Dedifferentiated amniotic fluid mesenchymal stem cell (primary cell): ENCODE measurements at regions not wholly inside any gene's neighbourhood (a gene's known extent, or its start where the extent isn't known, plus 50 kb on each side); places are given as distances from the start of the nearest gene placed in this dataset.

Source experiments
- DNase-seq: peaks from one replicate; pipeline ENCODE4 v3.0.0-alpha.2; 2016; ENCODE audit errors: extremely low spot score

- no peak for DNase-seq
Observed at GRCh38 chr4:3364634-3365314, 72.0 kb downstream of the RGS12 start.

GRCh38 chr4:3365326-3365725, 72.5 kb downstream of the RGS12 start:
- DNase-seq = no peak

- no peak for DNase-seq
Observed at GRCh38 chr4:3365871-3366842, 73.3 kb downstream of the RGS12 start.

GRCh38 chr4:3366893-3367775, 74.3 kb downstream of the RGS12 start:
- DNase-seq = no peak

GRCh38 chr4:3367866-3368265, 73.9 kb upstream of the HGFAC start:
- no peak for DNase-seq

- no peak for DNase-seq
Observed at GRCh38 chr4:3368334-3368733, 73.4 kb upstream of the HGFAC start.

- no peak for DNase-seq
Observed at GRCh38 chr4:3368841-3369760, 72.7 kb upstream of the HGFAC start.

- peak; percentile 76 for DNase-seq
Observed at GRCh38 chr4:3369781-3370674, 71.7 kb upstream of the HGFAC start.

GRCh38 chr4:3371033-3372001, 70.5 kb upstream of the HGFAC start:
- DNase-seq = no peak

GRCh38 chr4:3372264-3372932, 69.4 kb upstream of the HGFAC start:
- DNase-seq = no peak

GRCh38 chr4:3372933-3373465, 68.8 kb upstream of the HGFAC start:
- DNase-seq = no peak

- DNase-seq = no peak
Observed at GRCh38 chr4:3373468-3373867, 68.3 kb upstream of the HGFAC start.

- no peak for DNase-seq
Observed at GRCh38 chr4:3374011-3374645, 67.6 kb upstream of the HGFAC start.

GRCh38 chr4:3374667-3375066, 67.1 kb upstream of the HGFAC start:
- no peak for DNase-seq

GRCh38 chr4:3375688-3376087, 66.1 kb upstream of the HGFAC start:
- DNase-seq = no peak

GRCh38 chr4:3376266-3376665, 65.5 kb upstream of the HGFAC start:
- no peak for DNase-seq

GRCh38 chr4:3377557-3377956, 64.2 kb upstream of the HGFAC start:
- DNase-seq = no peak
